Inflammatory macrophage treated with lipopolysaccharide for 1 hour (primary cell): ENCODE measurements at regions not wholly inside any gene's neighbourhood (a gene's known extent, or its start where the extent isn't known, plus 50 kb on each side); places are given as distances from the start of the nearest gene placed in this dataset.

Experiments
- DNase-seq, 2 donors: peaks; one replicate each; pipeline ENCODE4 v3.0.0-alpha.2; 2020 to 2022

DNA sequence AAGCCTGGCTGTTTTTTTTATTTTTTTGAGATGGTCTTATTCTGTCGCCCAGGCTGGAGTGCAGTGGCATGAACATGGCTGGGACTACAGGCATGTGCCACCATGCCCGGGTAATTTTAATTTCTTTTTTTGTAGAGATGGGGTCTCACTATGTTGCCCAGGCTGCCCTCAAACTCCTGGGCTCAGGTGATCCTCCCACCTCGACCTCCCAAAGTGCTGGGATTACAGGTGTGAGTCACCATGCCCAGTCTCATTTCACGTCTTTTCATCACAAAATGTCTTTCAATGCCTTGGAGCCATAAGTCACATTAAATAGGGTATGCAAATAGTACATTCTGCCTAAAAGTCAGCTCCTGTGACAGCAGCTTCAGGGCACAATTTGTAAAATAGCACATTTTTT, 52.8 kb downstream of the SOX2 start:
- no peak for DNase-seq

DNA sequence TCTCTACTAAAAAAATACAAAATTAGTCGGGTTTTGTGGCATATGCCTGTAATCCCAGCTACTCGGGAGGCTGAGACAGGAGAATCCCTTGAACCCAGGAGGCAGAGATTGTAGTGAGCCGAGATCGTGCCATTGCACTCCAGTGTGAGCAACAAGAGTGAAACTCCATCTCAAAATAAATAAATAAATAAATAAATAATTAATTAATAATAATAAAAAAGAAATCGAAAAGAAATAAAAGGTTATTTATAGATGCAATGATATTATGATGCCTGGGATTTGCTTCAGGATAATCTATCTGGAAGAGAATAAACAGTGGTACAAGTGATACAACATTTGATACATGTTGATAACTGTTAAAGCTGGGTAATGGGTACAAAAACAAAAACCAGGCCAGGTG, 58.6 kb downstream of the SOX2 start:
- DNase-seq: no peak

DNA sequence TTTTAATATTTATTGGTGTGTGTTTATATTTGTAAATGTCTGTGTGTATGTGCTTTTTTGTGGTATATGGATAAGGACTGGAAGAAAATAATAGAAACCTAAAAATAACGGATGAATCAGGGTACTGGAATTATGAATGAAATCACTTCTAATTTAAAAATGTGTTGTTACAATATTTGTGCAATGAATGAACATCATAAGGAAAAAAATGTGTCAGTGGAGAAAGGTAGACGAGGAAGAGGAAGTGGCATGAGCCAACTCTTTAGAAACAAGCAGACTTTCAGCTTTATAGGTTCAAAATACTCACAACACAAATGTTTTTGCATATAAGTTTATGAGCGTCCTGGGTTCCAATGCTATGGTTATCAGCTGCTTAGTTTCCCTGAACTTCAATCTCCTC, 59.4 kb downstream of the SOX2 start:
- no peak for DNase-seq

DNA sequence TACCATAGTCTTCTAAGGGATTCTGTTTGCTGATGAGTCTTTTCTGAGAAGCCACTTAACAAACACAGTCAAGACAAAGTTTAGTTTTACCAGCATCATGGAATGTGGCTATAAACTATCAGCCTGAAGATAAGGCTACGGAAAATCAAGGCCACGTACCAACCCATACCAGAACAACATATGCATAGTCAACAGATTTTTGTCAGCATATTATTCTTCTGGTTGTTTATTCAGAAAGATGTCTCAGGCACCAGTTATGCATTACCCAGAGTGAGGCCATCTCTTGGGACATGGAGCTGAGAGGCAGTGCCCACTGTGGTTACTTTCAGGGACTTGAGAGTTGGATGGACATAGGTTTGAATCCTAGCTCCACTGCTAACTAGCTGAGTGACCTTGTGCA, 60.4 kb downstream of the SOX2 start:
- DNase-seq: no peak

DNA sequence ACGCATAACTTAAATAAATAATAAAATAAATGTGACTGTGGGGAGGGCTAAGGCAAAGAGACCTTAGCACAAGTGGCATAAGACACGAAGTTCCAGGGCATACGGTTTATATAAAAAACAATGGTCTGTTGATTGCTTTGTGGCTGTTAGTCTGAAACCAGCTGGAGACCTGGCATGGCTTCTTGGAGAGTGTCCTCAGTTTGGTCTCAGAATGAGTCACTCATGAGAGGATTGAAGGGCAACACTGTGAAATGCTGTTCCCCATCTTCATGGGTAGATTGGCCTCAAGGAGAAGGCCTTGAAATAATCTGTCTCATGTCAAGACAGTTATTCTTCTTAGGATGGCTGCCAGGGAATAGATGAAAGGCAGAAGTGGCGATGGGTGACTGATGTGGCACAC, 62.2 kb downstream of the SOX2 start:
- DNase-seq: no peak

DNA sequence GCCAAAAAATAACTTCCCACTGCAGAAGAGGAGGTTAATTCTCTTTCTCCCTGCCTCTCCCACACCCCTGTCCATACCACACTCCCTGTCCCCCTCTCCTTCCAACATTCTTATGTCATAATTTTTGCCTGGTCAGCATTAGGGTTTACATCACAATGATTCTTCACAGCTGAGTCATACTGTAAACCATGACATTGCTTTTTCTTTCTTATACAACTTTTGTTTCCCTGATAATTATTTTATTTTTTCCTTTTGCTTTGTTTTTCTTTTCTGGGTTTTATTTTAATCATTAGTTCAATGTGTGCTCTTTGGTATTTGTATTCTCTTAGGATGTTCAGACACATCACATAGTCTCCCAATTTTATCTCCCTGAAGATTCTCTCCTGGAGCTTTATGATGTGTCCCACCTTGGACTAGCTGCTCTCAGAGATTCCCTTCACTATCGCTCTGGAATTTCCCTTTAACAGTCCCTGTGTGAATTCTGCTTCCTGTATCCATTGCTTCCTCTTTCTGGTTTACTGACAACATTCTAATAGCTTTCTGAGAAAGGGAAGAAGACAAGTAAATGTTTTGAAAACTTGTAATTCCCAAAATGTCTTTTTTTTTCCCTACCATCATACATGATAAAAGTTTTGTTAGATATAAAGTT, 70.7 kb downstream of the SOX2 start:
- peak; percentile 63 to 77 for DNase-seq

DNA sequence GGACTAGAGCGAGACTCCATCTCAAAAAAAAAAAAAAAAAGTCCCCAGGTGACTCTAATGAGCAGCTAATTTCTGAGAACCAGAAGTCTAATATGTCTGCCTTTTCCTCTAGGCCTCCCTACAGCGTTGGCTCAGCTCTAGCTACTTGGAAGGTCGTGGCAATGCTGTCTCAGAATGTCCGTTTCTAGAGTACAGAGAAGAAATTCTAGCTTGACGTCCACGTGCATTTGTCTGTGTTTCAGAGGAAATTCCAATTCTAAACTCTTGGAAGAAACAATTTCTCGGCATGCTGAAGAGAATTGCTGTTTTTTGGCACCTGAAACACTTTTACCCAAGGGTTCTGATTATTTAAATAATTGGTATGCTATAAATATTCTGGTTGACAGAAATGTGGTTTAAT, 78.8 kb downstream of the SOX2 start:
- no peak for DNase-seq

DNA sequence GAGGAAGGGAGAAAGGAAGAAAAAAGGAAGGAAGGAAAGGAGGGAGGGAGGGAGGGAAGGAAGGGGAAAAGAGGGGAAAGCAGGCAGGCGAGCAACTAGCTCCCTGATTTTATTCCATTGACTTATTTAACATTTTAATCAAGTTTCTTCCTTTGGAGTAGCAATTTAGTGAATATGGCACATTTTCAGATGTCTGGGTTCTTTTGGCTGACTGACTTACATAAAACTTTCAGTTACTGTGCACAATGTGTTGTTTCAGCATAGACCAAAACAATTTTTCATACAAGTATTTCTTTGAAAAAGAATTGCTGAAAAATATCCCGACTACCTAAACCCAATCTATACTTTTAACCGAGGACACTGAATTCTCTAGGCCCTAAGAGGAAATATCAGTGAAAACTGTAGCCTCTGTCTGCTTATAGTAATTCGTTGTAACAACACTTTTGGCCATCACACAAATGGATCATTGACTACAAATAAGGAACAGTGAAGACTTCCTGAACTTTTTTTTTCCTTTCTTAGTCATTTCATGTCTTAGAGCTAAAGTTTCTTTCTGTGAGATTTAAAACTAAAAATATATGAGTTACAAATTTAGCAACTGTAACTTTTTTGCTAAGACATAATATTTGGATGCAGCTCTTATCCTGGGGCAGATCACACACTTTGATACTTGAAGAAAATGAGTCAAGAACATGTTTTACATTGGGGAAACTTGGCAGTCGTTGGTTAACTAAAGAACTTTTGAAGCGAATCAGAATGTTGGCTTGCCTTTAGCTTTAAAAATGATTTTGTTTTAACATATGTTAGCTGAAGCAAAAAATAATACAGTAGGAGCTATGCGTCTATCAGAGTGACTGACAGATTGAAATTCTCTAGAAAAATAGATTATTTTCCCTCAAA, 79.6 kb downstream of the SOX2 start:
- no peak for DNase-seq

DNA sequence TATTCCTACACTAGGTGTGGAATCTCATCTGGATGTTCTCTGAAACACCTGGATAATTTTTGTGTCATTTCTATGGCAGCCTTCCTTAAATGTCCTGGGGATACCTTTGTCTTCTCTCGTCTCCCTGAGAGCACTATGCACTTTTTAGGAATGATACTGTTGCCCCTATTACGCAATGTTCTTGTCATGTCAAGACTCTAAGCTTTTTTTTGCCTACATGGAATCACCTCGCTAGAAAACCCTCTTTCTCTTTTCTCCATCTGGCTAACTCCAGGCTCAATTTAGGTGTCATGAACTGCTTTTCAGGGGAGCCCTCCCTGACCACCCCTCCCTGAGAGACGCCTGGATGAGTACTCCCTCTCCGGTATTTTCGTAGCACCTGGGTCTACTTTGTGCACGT, 81.3 kb downstream of the SOX2 start:
- no peak for DNase-seq

DNA sequence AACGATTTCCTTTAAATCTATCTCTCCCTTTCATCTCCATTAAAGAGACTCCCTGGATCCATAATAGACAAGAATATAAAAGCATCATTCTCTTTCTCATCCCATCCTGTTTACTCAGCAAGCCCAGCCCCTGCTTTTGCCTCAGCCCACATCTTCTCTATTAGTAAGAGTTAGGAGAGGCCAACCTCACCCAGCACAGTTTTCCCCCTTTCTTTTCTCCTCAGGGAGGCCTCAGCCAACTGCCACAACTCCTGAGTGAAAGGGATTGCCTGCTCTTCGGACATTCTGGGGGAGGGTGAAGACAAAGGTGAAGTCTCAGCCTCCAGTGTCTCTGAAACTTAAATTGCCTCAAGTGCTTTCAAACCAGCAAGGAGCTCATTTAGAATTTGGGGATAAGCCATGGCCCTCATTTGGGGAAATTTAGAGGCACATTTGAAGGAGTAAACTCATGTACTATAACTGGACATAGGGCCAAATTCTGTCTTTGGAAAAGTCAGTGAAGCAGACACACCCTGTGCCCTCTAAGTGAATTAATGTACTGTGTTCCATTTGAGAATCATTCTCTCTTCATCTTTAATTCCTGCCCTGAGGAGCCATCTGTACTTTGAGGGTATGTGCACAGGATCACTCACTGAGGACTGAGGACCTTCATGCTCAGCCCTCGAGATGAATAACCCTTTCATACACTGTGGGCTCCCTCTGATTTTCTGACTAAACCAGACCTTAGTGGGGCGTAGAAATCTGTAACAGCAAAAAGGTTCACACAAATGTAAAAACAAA, 82.5 kb downstream of the SOX2 start:
- DNase-seq: no peak

DNA sequence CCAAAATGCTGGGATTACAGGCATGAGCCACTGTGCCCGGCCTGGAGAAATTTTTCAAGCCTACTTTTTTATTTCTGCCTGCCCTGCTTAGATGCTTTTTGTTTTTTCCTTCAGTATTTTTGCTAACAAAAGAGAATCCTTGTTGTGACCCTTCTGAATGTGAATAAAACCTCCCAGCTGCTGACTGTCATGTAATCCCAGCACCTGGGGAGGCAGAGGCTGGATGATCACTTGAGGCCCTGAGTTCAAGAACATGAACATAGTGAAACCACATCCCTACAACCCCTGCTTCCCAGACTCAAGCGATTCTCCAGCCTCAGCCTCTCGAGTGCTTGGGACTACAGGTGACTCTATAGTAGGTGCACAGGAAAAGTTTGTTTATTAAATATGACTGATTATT, 84.9 kb downstream of the SOX2 start:
- DNase-seq: no peak

DNA sequence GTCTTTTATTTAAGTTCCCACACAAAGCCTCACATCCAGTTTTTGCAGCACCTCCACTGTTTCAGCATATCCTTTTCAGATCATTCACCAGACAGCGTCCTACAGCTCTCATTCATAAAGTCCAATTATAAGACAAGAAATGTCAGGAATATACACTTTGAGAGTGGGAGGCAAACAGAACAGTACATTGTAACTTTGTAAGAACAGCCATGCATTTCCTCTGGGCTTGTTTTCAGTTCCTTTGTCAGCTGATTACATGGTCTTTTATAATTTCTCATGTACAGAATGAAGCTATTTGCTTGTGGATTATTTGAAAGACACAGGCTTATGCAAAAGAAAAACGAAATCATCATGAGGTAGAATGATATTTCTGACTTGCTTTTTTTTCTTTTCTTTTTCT, 85.7 kb downstream of the SOX2 start:
- DNase-seq: no peak

DNA sequence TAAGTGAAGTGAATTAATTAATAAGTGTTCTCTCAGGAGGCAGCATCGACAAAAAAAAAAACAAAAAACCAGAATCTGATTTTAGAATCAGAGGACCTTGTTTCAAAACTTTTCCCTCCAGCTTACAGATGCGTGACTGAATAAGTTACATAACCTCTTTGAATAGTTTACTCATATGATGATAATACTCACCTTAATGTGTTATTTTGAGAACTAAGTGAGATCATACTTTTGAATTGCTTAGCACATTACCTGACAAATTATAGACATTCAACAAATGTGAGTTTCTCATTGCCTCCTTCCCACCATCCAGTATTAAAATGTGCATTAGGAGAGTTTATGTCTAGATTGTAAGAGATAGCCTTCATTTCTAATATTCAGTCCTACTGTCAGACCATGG, 94.0 kb downstream of the SOX2 start:
- no peak for DNase-seq

DNA sequence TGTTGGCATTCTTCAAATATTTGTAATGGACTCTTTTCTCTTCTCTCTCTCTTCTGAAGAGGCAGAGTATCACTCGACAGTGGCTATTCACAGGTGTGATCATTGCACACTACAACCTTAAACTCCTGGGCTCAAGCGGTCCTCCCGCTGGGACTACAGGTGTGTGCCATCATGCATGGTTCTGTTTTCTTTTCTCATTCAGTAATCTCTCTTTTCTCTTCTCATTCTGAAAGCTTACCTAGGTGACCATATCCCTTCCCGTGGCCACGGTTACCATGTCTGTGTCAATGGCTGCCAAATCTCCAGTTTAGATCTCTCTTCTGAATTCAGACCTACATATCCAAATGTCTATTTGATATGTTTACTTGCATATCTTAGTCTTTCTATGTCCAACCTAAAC, 96.3 kb downstream of the SOX2 start:
- DNase-seq: no peak

DNA sequence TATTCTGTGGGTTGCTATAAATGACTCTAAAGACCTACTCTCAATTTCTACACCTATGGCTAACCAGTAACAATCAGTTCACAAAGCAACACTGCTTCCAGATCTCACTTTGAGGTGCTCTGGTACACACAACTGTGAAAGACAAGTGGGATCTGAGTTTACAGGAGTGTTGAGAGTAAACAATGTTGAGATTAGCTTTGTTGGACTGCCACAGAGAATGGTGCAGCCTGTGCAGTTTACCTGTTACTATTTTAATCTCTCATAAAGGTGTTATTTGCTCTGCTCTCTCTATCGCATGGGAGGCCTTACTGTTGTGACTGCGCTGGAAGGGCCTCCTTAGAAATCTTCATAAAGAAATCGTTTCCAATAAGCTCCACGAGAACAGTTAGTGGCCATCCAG, 112.0 kb downstream of the SOX2 start:
- no peak for DNase-seq

DNA sequence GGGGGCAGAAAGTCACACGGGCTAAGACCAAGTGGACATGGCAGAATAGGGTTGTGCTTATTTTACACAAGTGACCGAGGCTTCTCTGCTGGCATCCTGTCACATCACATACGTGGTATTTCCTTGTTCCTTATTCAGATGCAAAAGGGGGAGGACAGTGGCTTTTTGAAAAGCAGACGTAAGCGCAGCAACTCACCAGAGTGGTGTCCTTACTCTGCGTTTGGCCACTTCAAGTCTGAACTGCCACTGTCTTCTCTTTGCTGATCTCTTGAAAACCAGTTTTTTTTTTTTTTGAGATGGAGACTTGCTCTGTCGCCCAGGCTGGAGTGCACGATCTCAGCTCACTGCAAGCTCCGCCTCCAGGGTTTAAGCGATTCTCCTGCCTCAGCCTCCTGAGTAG, 113.2 kb downstream of the SOX2 start:
- no peak for DNase-seq

DNA sequence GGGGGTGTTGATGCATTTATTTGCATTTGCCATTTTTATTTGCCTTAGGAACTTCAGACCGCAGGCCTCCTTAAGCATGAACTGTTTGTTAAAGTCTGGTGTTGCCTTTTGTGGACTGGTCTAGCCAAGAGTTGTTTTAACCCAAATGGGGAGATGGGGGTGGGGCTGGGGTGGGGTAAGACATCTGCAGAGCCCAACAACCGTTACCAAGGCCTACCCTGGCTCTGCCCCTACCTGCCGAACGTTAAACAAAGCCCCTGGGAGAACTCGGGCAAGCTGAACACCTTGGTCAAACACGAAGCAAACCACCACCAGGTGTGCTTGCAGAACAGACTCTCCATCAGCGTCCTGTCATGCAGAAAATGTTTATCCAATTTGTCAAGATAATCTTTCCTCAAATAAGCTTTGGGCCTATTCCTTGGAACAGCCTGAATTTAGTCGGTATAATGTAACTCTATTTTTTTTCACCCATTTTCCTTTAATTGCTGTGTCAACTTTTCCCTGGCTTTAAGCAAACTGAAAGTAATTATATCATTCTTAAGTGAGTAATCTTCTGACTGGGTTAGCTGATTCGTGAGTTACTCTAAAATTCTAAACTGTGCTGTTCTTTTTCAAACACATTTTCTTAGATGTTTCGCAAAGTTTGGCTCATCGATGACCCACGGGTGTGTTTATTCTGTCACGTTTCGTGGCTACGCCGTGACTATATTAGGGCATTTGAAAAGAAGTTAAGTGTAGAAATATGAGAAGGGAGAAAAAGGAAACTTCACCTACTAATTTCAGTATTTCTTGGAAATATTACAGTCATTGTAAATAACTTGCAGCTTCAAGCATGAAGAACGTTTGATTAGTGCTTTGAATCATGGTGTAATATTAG, 127.6 kb downstream of the SOX2 start:
- no peak for DNase-seq

DNA sequence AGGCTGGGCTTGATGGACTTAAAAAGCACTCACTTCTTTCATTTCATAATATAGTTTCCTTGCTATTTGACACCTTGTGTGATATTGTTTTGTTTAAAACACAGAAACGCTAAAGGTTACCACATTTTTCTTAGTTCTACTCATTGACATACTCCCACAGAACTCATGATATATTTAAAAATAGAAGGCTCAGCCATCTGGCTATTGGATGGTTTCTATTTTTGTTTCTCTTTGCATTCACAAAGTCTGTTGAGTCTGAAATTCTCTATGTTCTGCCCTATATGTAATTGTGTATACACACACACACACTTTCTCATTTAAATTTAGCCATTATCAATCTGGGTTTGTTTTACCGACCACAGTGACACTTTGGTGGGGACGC, 128.2 kb downstream of the SOX2 start:
- no peak for DNase-seq

DNA sequence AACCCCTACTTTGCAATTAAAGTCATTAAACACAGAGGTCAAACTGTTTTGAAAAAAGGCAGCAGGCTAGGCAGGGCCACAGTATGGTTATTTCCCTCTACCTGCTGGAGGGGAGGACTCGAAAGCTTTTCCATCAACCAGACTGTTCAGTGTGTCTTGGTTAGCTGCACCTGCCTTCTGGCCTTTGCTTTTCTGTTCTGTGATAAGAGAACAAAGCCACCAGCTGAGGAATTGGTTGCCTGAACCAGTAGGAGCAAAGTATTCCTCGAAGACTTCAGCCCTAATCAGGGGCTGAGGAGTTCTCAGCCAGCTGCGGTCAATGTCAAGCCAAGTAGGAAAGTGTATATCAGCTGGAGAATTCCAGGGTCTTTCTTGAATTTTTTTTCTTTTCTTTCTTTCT, 132.5 kb downstream of the SOX2 start:
- DNase-seq: no peak

DNA sequence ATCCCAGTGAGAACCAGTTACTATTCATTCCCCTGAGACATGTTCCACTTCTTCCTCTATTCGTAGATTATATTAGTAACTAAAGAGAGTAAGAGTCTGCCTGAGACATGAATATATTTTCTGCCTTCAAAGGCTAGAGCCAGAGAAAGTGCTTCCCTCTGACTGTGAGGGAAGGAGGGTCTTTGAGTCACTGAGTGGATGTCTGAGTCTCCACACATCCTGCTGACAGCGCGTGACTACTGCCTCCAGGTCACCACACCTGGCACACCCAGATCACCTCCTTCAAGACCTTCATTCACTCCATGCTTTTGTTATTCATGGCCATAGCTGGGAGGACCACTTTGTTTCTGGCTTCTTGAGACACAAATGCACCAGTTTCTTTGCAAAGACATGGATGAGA, 135.6 kb downstream of the SOX2 start:
- no peak for DNase-seq

DNA sequence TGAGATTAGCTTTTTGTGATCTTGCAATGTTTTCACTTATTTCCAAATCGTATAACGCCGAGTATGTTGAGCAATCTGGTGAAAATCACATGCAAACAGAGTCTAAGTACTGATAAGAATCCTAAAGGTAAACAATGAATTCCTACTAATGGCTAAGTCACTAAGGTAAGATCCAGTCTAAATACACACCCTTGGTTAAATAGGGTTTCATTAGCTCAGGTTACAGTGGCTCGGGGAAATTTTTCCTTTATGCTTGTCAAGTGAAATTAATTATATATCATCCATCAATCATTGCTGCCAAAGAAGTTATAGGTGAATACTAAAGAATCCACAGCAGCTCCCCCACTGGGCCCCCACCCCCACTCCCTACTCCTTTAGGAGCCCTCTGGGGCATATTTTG, 139.3 kb downstream of the SOX2 start:
- no peak for DNase-seq

DNA sequence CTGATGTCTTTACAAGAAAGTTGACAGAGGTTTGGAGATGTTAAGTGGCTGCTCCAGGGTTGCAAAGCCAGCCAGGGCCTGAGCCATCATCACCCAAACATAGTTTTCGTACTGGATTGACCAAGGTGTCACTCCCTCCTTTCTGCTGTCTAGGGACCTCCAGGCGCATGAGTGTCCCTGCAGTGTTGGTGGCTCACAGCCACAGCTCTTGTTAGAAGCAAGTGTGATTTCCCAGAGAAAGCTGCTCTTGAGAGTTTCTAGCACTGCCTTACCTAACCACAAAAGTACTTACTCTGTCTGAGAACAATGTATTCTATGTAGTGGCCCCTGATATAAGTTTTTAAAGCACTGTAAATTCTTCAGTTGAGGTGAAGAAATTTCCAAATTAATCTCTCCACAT, 144.1 kb downstream of the SOX2 start:
- no peak for DNase-seq

DNA sequence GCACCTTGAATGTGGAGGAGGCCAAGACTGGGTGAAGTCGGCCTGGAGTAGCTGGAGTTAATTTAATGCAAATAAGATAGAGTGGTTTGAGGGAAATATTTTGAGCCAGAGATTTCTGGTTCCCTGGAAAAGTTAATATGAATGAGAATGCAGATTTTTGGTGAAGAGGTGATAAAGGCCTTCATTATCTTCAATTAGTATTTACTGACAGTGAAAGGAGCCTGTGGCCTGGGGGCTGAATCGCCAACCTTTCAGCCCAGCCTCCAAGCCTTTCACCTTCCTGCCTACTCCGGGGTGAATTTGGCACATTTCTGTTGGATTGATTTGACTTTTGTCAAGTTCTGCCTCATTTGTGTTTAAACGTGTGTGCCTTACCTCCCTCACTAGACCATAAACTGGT, 147.8 kb downstream of the SOX2 start:
- no peak for DNase-seq
